Keratinocyte (primary cell): ENCODE measurements at regions not wholly inside any gene's neighbourhood (a gene's known extent, or its start where the extent isn't known, plus 50 kb on each side); places are given as distances from the start of the nearest gene placed in this dataset.

Source experiments
- DNase-seq: peaks from one replicate; pipeline ENCODE4 v3.0.0-alpha.2; 2011; ENCODE audit warnings: low read depth, missing footprints, low spot score
- FAIRE-seq: peaks from 2 replicates; lab custom pipeline; 2011; peaks lifted over from hg19 to GRCh38; lab: Jason Lieb, UNC
- H2AFZ ChIP-seq: 2 replicates; pipeline ENCODE4 v1.6.0; 2012; ENCODE audit warnings: low read length, control low read depth, inconsistent platforms; ENCODE audit not compliant: control insufficient read depth
- H3K27ac ChIP-seq: 2 replicates; pipeline ENCODE4 v1.5.1; 2011; ENCODE audit warnings: low read length; ENCODE audit not compliant: control insufficient read depth, insufficient read depth
- H3K27me3 ChIP-seq: 3 replicates; pipeline ENCODE4 v1.6.0; 2011; ENCODE audit warnings: low read length; ENCODE audit not compliant: control insufficient read depth, insufficient read depth; ENCODE audit errors: extremely low read depth
- H3K36me3 ChIP-seq, 2 experiments: 2 replicates in 1 of 2; 3 replicates in 1 of 2; pipeline ENCODE4 v1.5.1; 2011; ENCODE audit warnings: low read length in 2 of 2, mild to moderate bottlenecking in 1 of 2; ENCODE audit not compliant: control insufficient read depth in 2 of 2, insufficient read depth in 2 of 2; ENCODE audit errors: extremely low read depth in 1 of 2
- H3K4me1 ChIP-seq: 3 replicates; pipeline ENCODE4 v1.5.1; 2011; ENCODE audit warnings: low read length; ENCODE audit not compliant: control insufficient read depth, insufficient read depth; ENCODE audit errors: extremely low read depth
- H3K4me2 ChIP-seq: 3 replicates; pipeline ENCODE4 v1.6.0; 2011; ENCODE audit warnings: low read depth, low read length; ENCODE audit not compliant: control insufficient read depth, insufficient read depth; ENCODE audit errors: extremely low read depth
- H3K4me3 ChIP-seq, 3 experiments: fragments of 200-600 bp in 1 of 3; sonication (generic) in 1 of 3; 2 replicates in 2 of 3; 3 replicates in 1 of 3; pipeline ENCODE4 v1.5.1; 2011 to 2016; ENCODE audit warnings: low read length in 3 of 3, mild to moderate bottlenecking in 3 of 3, control low read depth in 2 of 3, inconsistent platforms in 1 of 3, low read depth in 1 of 3, mixed read lengths in 1 of 3, mixed run types in 1 of 3, moderate library complexity in 1 of 3; ENCODE audit not compliant: control insufficient read depth in 2 of 3, insufficient read depth in 2 of 3; ENCODE audit errors: extremely low read depth in 1 of 3
- H3K79me2 ChIP-seq: 2 replicates; pipeline ENCODE4 v1.6.0; 2012; ENCODE audit warnings: low read length; ENCODE audit not compliant: control insufficient read depth, insufficient read depth
- H3K9ac ChIP-seq: 3 replicates; pipeline ENCODE4 v1.6.0; 2011; ENCODE audit warnings: low read length; ENCODE audit not compliant: control insufficient read depth, insufficient read depth; ENCODE audit errors: extremely low read depth
- H3K9me1 ChIP-seq: 3 replicates; pipeline ENCODE4 v1.6.0; 2011; ENCODE audit warnings: low read length; ENCODE audit not compliant: control insufficient read depth, insufficient read depth; ENCODE audit errors: extremely low read depth
- H3K9me3 ChIP-seq: 2 replicates; pipeline ENCODE4 v1.5.1; 2012; ENCODE audit warnings: low read depth, low read length; ENCODE audit not compliant: control insufficient read depth
- H4K20me1 ChIP-seq: 3 replicates; pipeline ENCODE4 v1.6.0; 2011; ENCODE audit warnings: low read length; ENCODE audit not compliant: control insufficient read depth, insufficient read depth; ENCODE audit errors: extremely low read depth
- CTCF ChIP-seq, 3 experiments: IDR thresholded peaks in 1 of 3; conservative IDR thresholded peaks in 1 of 3; optimal IDR thresholded peaks in 1 of 3; 2 replicates in 2 of 3; 3 replicates in 1 of 3; pipeline versions ENCODE3 to v1.5.1; 2011; ENCODE audit warnings: low read length in 3 of 3, mild to moderate bottlenecking in 3 of 3, moderate library complexity in 2 of 3, control low read depth in 1 of 3, inconsistent platforms in 1 of 3; ENCODE audit not compliant: insufficient read depth in 2 of 3; ENCODE audit errors: extremely low read depth in 1 of 3
- EZH2 ChIP-seq: IDR thresholded peaks from one replicate; pipeline ENCODE4 v1.6.1; 2012; ENCODE audit warnings: inconsistent platforms, mild to moderate bottlenecking, low read length, moderate library complexity
- dilution Hi-C: fragments of 300-500 bp; cut with MboI; formaldehyde crosslinking; loops from one replicate; pipeline ENCODE4 v1.7.0; 2020; ENCODE audit warnings: low sequenced_read_pairs; ENCODE audit not compliant: extremely low pct_ligation_motif_present

GRCh38 chr12:115507951-115508722 is 769.4 kb downstream of the MED13L start:
- Histone ChIP-seq H2AFZ (no peak overlapping the region), H3K27me3 (no peaks in the 10 kb centered on the region), H3K79me2 (no peaks in the 10 kb centered on the region), H3K36me3 (no peaks in the 10 kb centered on the region), H3K4me1 (no peaks in the 10 kb centered on the region), H3K9me3 (no peaks in the 10 kb centered on the region), H3K9ac (no peak overlapping the region), H3K27ac (no peak overlapping the region), H4K20me1 (no peaks in the 10 kb centered on the region), H3K4me2 (no peak overlapping the region), H3K9me1 (no peaks in the 10 kb centered on the region), H3K4me3 (no peak overlapping the region)
- dilution Hi-C loops, result no loop called here
- FAIRE-seq (no peak), DNase-seq (no peak)
- TF ChIP-seq CTCF (optimal IDR thresholded peaks at IDR 0.05 in 1 of 3, IDR thresholded peaks at IDR 0.05 in 1 of 3, conservative IDR thresholded peaks at IDR 0.05 in 1 of 3; ENCODE audit: extremely low read depth in 1 of 3, insufficient read depth in 2 of 3, low read length in 3 of 3) (no peak), EZH2 (no peak)

- H4K20me1 ChIP-seq, result no peaks in the 10 kb centered on the region
- no peaks in the 10 kb centered on the region for H3K79me2 ChIP-seq
- no peaks in the 10 kb centered on the region for H3K36me3 ChIP-seq
- no peaks in the 10 kb centered on the region for H3K4me1 ChIP-seq
- no peak overlapping the region for H3K4me2 ChIP-seq
- dilution Hi-C loops, result no loop called here
- H3K9ac ChIP-seq, result no peak overlapping the region
- no peak overlapping the region for H3K4me3 ChIP-seq
- no peak for TF ChIP-seq CTCF (optimal IDR thresholded peaks at IDR 0.05 in 1 of 3, IDR thresholded peaks at IDR 0.05 in 1 of 3, conservative IDR thresholded peaks at IDR 0.05 in 1 of 3; ENCODE audit: extremely low read depth in 1 of 3, insufficient read depth in 2 of 3, low read length in 3 of 3)
- no peak for TF ChIP-seq EZH2
- DNase-seq (no peak), FAIRE-seq (no peak)
- no peak overlapping the region for H2AFZ ChIP-seq
- H3K27me3 ChIP-seq, result no peaks in the 10 kb centered on the region
- no peak overlapping the region for H3K27ac ChIP-seq
- H3K9me1 ChIP-seq, result no peaks in the 10 kb centered on the region
- no peaks in the 10 kb centered on the region for H3K9me3 ChIP-seq
Observed at GRCh38 chr12:115507560-115507889, 770.0 kb downstream of the MED13L start.
